ENCODE measurements at regions not wholly inside any gene's neighbourhood (a gene's known extent, or its start where the extent isn't known, plus 50 kb on each side); places are given as distances from the start of the nearest gene placed in this dataset.

DNA sequence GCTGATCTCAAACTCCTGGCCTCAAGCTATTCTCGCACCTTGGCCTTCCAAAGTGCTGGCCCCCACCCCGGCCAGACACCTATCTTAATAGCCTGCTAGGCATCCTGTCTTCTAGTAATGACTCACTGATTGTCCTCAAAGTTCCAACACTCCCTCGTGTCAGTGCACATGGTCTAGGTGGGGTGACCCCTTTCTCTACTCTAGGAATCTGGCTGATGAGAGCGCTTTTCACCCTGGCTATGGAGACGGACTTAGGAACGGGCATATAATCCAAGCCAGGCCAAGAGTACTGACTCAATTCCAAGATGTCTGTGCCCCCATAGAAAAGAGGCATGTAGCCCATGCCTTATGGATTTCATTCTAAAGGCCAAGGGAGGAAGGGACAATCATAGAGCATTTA, 67.0 kb downstream of the PRLHR start (continued):
- TF ChIP-seq, protein P1, sequence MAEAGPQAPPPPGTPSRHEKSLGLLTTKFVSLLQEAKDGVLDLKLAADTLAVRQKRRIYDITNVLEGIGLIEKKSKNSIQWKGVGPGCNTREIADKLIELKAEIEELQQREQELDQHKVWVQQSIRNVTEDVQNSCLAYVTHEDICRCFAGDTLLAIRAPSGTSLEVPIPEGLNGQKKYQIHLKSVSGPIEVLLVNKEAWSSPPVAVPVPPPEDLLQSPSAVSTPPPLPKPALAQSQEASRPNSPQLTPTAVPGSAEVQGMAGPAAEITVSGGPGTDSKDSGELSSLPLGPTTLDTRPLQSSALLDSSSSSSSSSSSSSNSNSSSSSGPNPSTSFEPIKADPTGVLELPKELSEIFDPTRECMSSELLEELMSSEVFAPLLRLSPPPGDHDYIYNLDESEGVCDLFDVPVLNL (CRISPR knock-in tag; IDR thresholded peaks at IDR 0.05; ENCODE audit: borderline replicate concordance, low read depth) = no peak
- no peak for TF ChIP-seq ZNF423 (CRISPR knock-in tag; IDR thresholded peaks at IDR 0.05)
- TF ChIP-seq HMGA2 (CRISPR knock-in tag; IDR thresholded peaks at IDR 0.05) = no peak
- TF ChIP-seq EMX1 (CRISPR knock-in tag; IDR thresholded peaks at IDR 0.05) = no peak
- no peak for TF ChIP-seq ZNF396 (CRISPR knock-in tag; IDR thresholded peaks at IDR 0.05; ENCODE audit: borderline replicate concordance)
- TF ChIP-seq RORB (CRISPR knock-in tag; IDR thresholded peaks at IDR 0.05) = no peak

DNA sequence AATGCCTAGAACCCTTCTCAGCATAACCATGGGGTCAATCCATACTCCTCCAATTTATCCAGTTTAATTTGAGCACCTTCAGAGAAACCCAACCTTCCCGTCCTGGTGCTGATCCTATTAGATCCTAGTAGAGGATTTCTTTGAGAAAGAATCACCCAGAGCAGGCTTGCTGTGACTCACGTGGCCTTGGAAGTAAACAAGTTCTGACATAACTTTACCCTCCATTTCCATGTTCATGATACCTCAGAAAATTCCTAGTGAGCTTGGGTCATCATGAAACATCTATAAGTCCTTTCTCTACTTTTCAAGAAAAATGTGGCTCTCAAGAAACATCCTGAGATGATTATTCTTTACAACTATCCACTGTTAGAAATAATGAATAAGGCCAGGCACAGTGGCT, 71.7 kb downstream of the PRLHR start:
- Mint-ChIP-seq H3K4me1 (peaks cover 12% of the 10 kb centered on the region), H3K27me3 (ENCODE audit: low read depth) (no peaks in the 10 kb centered on the region; the same call in 1 of the 2 replicates), H3K4me3 (no peak overlapping the region), H3K36me3 (no peaks in the 10 kb centered on the region), H3K27ac (no peak overlapping the region), H3K9me3 (peaks cover 25% of the 10 kb centered on the region)
- no peak for ATAC-seq
- ChIA-PET POLR2A (no interaction called here), CTCF (interaction anchor here (0.6 to 2.3 kb wide), 2 partner anchors 20 to 1972 kb away, joined by 3 to 10 read pairs; no protein-coding TSS in a partner anchor)
- DNase-seq (ENCODE audit: low spot score) = no peak
- TF ChIP-seq ATF1 (CRISPR knock-in tag; IDR thresholded peaks at IDR 0.05) = no peak
- no peak for TF ChIP-seq RELA (CRISPR knock-in tag; IDR thresholded peaks at IDR 0.05; ENCODE audit: borderline replicate concordance)
- TF ChIP-seq, protein P2, sequence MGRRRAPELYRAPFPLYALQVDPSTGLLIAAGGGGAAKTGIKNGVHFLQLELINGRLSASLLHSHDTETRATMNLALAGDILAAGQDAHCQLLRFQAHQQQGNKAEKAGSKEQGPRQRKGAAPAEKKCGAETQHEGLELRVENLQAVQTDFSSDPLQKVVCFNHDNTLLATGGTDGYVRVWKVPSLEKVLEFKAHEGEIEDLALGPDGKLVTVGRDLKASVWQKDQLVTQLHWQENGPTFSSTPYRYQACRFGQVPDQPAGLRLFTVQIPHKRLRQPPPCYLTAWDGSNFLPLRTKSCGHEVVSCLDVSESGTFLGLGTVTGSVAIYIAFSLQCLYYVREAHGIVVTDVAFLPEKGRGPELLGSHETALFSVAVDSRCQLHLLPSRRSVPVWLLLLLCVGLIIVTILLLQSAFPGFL (CRISPR knock-in tag; IDR thresholded peaks at IDR 0.05; ENCODE audit: borderline replicate concordance) = no peak
- TF ChIP-seq, protein P3, sequence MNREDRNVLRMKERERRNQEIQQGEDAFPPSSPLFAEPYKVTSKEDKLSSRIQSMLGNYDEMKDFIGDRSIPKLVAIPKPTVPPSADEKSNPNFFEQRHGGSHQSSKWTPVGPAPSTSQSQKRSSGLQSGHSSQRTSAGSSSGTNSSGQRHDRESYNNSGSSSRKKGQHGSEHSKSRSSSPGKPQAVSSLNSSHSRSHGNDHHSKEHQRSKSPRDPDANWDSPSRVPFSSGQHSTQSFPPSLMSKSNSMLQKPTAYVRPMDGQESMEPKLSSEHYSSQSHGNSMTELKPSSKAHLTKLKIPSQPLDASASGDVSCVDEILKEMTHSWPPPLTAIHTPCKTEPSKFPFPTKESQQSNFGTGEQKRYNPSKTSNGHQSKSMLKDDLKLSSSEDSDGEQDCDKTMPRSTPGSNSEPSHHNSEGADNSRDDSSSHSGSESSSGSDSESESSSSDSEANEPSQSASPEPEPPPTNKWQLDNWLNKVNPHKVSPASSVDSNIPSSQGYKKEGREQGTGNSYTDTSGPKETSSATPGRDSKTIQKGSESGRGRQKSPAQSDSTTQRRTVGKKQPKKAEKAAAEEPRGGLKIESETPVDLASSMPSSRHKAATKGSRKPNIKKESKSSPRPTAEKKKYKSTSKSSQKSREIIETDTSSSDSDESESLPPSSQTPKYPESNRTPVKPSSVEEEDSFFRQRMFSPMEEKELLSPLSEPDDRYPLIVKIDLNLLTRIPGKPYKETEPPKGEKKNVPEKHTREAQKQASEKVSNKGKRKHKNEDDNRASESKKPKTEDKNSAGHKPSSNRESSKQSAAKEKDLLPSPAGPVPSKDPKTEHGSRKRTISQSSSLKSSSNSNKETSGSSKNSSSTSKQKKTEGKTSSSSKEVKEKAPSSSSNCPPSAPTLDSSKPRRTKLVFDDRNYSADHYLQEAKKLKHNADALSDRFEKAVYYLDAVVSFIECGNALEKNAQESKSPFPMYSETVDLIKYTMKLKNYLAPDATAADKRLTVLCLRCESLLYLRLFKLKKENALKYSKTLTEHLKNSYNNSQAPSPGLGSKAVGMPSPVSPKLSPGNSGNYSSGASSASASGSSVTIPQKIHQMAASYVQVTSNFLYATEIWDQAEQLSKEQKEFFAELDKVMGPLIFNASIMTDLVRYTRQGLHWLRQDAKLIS (CRISPR knock-in tag; IDR thresholded peaks at IDR 0.05; ENCODE audit: borderline replicate concordance) = no peak
- TF ChIP-seq ELF4 (CRISPR knock-in tag; IDR thresholded peaks at IDR 0.05; ENCODE audit: low read depth) = no peak
- TF ChIP-seq ZNF219 (CRISPR knock-in tag; IDR thresholded peaks at IDR 0.05; ENCODE audit: borderline replicate concordance) = no peak
- TF ChIP-seq, protein P4, sequence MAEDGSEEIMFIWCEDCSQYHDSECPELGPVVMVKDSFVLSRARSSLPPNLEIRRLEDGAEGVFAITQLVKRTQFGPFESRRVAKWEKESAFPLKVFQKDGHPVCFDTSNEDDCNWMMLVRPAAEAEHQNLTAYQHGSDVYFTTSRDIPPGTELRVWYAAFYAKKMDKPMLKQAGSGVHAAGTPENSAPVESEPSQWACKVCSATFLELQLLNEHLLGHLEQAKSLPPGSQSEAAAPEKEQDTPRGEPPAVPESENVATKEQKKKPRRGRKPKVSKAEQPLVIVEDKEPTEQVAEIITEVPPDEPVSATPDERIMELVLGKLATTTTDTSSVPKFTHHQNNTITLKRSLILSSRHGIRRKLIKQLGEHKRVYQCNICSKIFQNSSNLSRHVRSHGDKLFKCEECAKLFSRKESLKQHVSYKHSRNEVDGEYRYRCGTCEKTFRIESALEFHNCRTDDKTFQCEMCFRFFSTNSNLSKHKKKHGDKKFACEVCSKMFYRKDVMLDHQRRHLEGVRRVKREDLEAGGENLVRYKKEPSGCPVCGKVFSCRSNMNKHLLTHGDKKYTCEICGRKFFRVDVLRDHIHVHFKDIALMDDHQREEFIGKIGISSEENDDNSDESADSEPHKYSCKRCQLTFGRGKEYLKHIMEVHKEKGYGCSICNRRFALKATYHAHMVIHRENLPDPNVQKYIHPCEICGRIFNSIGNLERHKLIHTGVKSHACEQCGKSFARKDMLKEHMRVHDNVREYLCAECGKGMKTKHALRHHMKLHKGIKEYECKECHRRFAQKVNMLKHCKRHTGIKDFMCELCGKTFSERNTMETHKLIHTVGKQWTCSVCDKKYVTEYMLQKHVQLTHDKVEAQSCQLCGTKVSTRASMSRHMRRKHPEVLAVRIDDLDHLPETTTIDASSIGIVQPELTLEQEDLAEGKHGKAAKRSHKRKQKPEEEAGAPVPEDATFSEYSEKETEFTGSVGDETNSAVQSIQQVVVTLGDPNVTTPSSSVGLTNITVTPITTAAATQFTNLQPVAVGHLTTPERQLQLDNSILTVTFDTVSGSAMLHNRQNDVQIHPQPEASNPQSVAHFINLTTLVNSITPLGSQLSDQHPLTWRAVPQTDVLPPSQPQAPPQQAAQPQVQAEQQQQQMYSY (CRISPR knock-in tag; IDR thresholded peaks at IDR 0.05) = no peak
- TF ChIP-seq, protein P5, sequence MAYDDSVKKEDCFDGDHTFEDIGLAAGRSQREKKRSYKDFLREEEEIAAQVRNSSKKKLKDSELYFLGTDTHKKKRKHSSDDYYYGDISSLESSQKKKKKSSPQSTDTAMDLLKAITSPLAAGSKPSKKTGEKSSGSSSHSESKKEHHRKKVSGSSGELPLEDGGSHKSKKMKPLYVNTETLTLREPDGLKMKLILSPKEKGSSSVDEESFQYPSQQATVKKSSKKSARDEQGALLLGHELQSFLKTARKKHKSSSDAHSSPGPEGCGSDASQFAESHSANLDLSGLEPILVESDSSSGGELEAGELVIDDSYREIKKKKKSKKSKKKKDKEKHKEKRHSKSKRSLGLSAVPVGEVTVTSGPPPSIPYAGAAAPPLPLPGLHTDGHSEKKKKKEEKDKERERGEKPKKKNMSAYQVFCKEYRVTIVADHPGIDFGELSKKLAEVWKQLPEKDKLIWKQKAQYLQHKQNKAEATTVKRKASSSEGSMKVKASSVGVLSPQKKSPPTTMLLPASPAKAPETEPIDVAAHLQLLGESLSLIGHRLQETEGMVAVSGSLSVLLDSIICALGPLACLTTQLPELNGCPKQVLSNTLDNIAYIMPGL (CRISPR knock-in tag; IDR thresholded peaks at IDR 0.05) = no peak
- TF ChIP-seq TEAD1 (CRISPR knock-in tag; IDR thresholded peaks at IDR 0.05) = no peak
- no peak for TF ChIP-seq OVOL2 (CRISPR knock-in tag; IDR thresholded peaks at IDR 0.05; ENCODE audit: borderline replicate concordance)
- no peak for TF ChIP-seq NFYB (CRISPR knock-in tag; conservative IDR thresholded peaks at IDR 0.05; ENCODE audit: low read depth)
- no peak for TF ChIP-seq ZNF423 (CRISPR knock-in tag; IDR thresholded peaks at IDR 0.05)
- TF ChIP-seq, protein P6, sequence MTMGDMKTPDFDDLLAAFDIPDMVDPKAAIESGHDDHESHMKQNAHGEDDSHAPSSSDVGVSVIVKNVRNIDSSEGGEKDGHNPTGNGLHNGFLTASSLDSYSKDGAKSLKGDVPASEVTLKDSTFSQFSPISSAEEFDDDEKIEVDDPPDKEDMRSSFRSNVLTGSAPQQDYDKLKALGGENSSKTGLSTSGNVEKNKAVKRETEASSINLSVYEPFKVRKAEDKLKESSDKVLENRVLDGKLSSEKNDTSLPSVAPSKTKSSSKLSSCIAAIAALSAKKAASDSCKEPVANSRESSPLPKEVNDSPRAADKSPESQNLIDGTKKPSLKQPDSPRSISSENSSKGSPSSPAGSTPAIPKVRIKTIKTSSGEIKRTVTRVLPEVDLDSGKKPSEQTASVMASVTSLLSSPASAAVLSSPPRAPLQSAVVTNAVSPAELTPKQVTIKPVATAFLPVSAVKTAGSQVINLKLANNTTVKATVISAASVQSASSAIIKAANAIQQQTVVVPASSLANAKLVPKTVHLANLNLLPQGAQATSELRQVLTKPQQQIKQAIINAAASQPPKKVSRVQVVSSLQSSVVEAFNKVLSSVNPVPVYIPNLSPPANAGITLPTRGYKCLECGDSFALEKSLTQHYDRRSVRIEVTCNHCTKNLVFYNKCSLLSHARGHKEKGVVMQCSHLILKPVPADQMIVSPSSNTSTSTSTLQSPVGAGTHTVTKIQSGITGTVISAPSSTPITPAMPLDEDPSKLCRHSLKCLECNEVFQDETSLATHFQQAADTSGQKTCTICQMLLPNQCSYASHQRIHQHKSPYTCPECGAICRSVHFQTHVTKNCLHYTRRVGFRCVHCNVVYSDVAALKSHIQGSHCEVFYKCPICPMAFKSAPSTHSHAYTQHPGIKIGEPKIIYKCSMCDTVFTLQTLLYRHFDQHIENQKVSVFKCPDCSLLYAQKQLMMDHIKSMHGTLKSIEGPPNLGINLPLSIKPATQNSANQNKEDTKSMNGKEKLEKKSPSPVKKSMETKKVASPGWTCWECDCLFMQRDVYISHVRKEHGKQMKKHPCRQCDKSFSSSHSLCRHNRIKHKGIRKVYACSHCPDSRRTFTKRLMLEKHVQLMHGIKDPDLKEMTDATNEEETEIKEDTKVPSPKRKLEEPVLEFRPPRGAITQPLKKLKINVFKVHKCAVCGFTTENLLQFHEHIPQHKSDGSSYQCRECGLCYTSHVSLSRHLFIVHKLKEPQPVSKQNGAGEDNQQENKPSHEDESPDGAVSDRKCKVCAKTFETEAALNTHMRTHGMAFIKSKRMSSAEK (CRISPR knock-in tag; IDR thresholded peaks at IDR 0.05; ENCODE audit: borderline replicate concordance) = no peak
- TF ChIP-seq, protein P7, sequence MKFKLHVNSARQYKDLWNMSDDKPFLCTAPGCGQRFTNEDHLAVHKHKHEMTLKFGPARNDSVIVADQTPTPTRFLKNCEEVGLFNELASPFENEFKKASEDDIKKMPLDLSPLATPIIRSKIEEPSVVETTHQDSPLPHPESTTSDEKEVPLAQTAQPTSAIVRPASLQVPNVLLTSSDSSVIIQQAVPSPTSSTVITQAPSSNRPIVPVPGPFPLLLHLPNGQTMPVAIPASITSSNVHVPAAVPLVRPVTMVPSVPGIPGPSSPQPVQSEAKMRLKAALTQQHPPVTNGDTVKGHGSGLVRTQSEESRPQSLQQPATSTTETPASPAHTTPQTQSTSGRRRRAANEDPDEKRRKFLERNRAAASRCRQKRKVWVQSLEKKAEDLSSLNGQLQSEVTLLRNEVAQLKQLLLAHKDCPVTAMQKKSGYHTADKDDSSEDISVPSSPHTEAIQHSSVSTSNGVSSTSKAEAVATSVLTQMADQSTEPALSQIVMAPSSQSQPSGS (CRISPR knock-in tag; IDR thresholded peaks at IDR 0.05; ENCODE audit: borderline replicate concordance, low read depth) = no peak
